SH-SY5Y (cell line): ENCODE measurements at regions not wholly inside any gene's neighbourhood (a gene's known extent, or its start where the extent isn't known, plus 50 kb on each side); places are given as distances from the start of the nearest gene placed in this dataset.

Source experiments
- GATA2 ChIP-seq: IDR thresholded peaks from 2 replicates; pipeline ENCODE4 v1.6.1; 2011; ENCODE audit warnings: mild to moderate bottlenecking, low read depth, low read length
- GATA3 ChIP-seq: IDR thresholded peaks from 2 replicates; pipeline ENCODE4 v1.6.1; 2011; ENCODE audit warnings: low read depth, mild to moderate bottlenecking, low read length, moderate library complexity

DNA sequence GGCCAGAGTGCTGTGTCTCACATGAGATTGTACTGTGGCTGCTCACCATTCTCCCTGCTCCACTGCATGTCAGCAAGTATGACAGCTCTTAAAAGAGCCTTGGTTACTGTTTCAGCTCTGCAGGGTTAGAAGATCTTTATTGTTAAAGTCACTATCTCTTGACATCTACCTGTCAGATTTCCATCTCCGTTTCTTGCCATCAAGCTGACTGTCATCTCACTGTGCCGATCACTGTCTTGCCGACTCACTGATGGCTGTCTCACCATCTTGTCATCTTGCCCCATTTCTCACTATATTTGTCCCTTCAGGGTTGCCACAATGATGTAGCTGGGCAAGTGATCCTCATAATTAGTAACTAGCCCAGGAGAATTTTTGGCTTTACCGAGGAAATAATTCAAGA is 800.9 kb upstream of the CDH7 start:
- TF ChIP-seq GATA2: no peak
- TF ChIP-seq GATA3: no peak
